Endodermal cell (in vitro differentiated cells): ENCODE measurements at regions not wholly inside any gene's neighbourhood (a gene's known extent, or its start where the extent isn't known, plus 50 kb on each side); places are given as distances from the start of the nearest gene placed in this dataset.
A peak's percentile ranks its signal among the peaks of the same experiment; 100 is the strongest.

Experiments used
- DNase-seq: peaks from one replicate; pipeline ENCODE4 v3.0.0-alpha.2; 2017
- H3K27ac ChIP-seq: 2 replicates; pipeline ENCODE4 v1.5.1; 2013; ENCODE audit warnings: mild to moderate bottlenecking, low read depth, low read length, moderate library complexity
- H3K27me3 ChIP-seq: 2 replicates; pipeline ENCODE4 v1.6.1; 2013; ENCODE audit warnings: mild to moderate bottlenecking, low read length, moderate library complexity; ENCODE audit not compliant: insufficient read depth, control insufficient read depth, poor library complexity, severe bottlenecking
- H3K36me3 ChIP-seq: 2 replicates; pipeline ENCODE4 v1.7.0; 2013; ENCODE audit warnings: mild to moderate bottlenecking, low read length, moderate library complexity; ENCODE audit not compliant: control insufficient read depth, insufficient read depth
- H3K4me1 ChIP-seq: one replicate; pipeline ENCODE4 v1.7.0; 2013; ENCODE audit warnings: low read length; ENCODE audit not compliant: control insufficient read depth, insufficient read depth
- H3K4me3 ChIP-seq: 2 replicates; pipeline ENCODE4 v1.5.1; 2013; ENCODE audit warnings: mild to moderate bottlenecking, low read length, moderate library complexity
- H3K9ac ChIP-seq: 2 replicates; pipeline ENCODE4 v1.6.1; 2013; ENCODE audit warnings: mild to moderate bottlenecking, low read length, moderate library complexity; ENCODE audit not compliant: poor library complexity, severe bottlenecking; ENCODE audit errors: extremely low read depth
- H3K9me3 ChIP-seq: 2 replicates; pipeline ENCODE4 v1.6.1; 2013; ENCODE audit warnings: mild to moderate bottlenecking, low read length, moderate library complexity; ENCODE audit not compliant: control insufficient read depth
- H3K27ac Mint-ChIP-seq: 2 replicates; pipeline ENCODE4 v1.8.0; 2020; ENCODE audit warnings: mixed read lengths
- H3K27me3 Mint-ChIP-seq: 2 replicates; pipeline ENCODE4 v1.8.0; 2021; ENCODE audit warnings: mild to moderate bottlenecking, mixed read lengths; ENCODE audit not compliant: insufficient read depth
- H3K36me3 Mint-ChIP-seq: 2 replicates; pipeline ENCODE4 v1.8.0; 2020; ENCODE audit warnings: low read depth, mixed read lengths
- H3K4me1 Mint-ChIP-seq: 2 replicates; pipeline ENCODE4 v1.8.0; 2020; ENCODE audit warnings: mixed read lengths
- H3K4me3 Mint-ChIP-seq: 2 replicates; pipeline ENCODE4 v1.8.0; 2020; ENCODE audit warnings: mild to moderate bottlenecking, moderate library complexity, mixed read lengths
- H3K9me3 Mint-ChIP-seq: 2 replicates; pipeline ENCODE4 v1.8.0; 2020; ENCODE audit warnings: mild to moderate bottlenecking, mixed read lengths
- WGBS, 2 experiments: methylation state at CpG; one replicate each; pipeline versions ENCODE4 v1.1.5 to v1.1.7; 2013; ENCODE audit warnings: missing lambda C conversion rate in 2 of 2, mixed read lengths in 1 of 2; ENCODE audit not compliant: insufficient coverage in 1 of 2, insufficient read length in 1 of 2; 5-methylcytosine and 5-hydroxymethylcytosine counted together
- TF ChIP-seq, protein P1 (sequence below): fragments of 200-600 bp; sonication (generic); conservative IDR thresholded peaks from 2 replicates; pipeline ENCODE4 v1.5.0; 2021; ENCODE audit warnings: antibody characterized with exemption, mild to moderate bottlenecking

GRCh38 chr9:108217431-108218349, 638.1 kb downstream of the ACTL7B start:
- H3K36me3 ChIP-seq, result no peaks in the 10 kb centered on the region
- H3K27me3 ChIP-seq, result no peaks in the 10 kb centered on the region
- Mint-ChIP-seq H3K27me3 (no peaks in the 10 kb centered on the region), H3K9me3 (no peaks in the 10 kb centered on the region), H3K4me3 (no peak overlapping the region), H3K36me3 (no peaks in the 10 kb centered on the region), H3K27ac (no peak overlapping the region), H3K4me1 (no peaks in the 10 kb centered on the region)
- 84 to 89% methylated on average over 7 to 12 of the region's 12 CpGs for WGBS, 2 experiments
- TF ChIP-seq, protein P1, sequence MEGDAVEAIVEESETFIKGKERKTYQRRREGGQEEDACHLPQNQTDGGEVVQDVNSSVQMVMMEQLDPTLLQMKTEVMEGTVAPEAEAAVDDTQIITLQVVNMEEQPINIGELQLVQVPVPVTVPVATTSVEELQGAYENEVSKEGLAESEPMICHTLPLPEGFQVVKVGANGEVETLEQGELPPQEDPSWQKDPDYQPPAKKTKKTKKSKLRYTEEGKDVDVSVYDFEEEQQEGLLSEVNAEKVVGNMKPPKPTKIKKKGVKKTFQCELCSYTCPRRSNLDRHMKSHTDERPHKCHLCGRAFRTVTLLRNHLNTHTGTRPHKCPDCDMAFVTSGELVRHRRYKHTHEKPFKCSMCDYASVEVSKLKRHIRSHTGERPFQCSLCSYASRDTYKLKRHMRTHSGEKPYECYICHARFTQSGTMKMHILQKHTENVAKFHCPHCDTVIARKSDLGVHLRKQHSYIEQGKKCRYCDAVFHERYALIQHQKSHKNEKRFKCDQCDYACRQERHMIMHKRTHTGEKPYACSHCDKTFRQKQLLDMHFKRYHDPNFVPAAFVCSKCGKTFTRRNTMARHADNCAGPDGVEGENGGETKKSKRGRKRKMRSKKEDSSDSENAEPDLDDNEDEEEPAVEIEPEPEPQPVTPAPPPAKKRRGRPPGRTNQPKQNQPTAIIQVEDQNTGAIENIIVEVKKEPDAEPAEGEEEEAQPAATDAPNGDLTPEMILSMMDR, result no peak
- H3K4me3 ChIP-seq, result no peak overlapping the region
- no peaks in the 10 kb centered on the region for H3K9me3 ChIP-seq
- DNase-seq, result no peak
- no peak overlapping the region for H3K9ac ChIP-seq
- H3K27ac ChIP-seq, result peak overlapping the region; percentile 44
- H3K4me1 ChIP-seq, result no peaks in the 10 kb centered on the region

DNA sequence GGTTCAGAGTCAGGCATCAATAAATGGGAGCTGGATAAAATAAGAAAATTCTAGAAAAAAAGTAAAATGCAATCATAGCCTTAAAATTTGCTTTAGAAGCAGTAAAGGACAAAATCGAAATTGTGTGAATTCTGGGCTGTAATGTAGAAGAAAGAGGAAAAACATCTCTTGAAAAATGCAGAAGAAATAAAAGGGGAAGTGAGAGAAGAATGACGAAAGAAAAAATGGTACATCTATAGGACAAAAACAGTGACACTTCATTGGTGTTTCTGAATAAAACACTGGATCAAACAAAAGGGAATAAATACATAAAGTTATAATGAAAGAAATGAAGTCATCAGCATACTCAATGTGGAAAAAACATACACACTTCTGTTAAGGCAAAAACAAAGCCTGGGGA, 642.3 kb downstream of the ACTL7B start:
- no peaks in the 10 kb centered on the region for H3K9me3 ChIP-seq
- no peaks in the 10 kb centered on the region for H3K4me1 ChIP-seq
- Mint-ChIP-seq H3K9me3 (no peaks in the 10 kb centered on the region), H3K4me1 (no peaks in the 10 kb centered on the region), H3K36me3 (no peaks in the 10 kb centered on the region), H3K27me3 (no peaks in the 10 kb centered on the region), H3K4me3 (no peak overlapping the region), H3K27ac (no peak overlapping the region)
- TF ChIP-seq, protein P1, result no peak
- no peak overlapping the region for H3K4me3 ChIP-seq
- WGBS, 2 experiments, result 87 to 88% methylated on average over 2 of the region's 2 CpGs
- no peak overlapping the region for H3K9ac ChIP-seq
- H3K27me3 ChIP-seq, result no peaks in the 10 kb centered on the region
- no peak for DNase-seq
- H3K27ac ChIP-seq, result no peak overlapping the region
- H3K36me3 ChIP-seq, result no peaks in the 10 kb centered on the region

GRCh38 chr9:108212184-108212583, 643.6 kb downstream of the ACTL7B start:
- Histone ChIP-seq H3K4me1 (no peaks in the 10 kb centered on the region), H3K36me3 (no peaks in the 10 kb centered on the region), H3K9me3 (no peaks in the 10 kb centered on the region), H3K27ac (no peak overlapping the region), H3K4me3 (no peak overlapping the region), H3K9ac (no peak overlapping the region), H3K27me3 (no peaks in the 10 kb centered on the region)
- Mint-ChIP-seq H3K27me3 (no peaks in the 10 kb centered on the region), H3K27ac (no peak overlapping the region), H3K4me3 (no peak overlapping the region), H3K9me3 (no peaks in the 10 kb centered on the region), H3K4me1 (no peaks in the 10 kb centered on the region), H3K36me3 (no peaks in the 10 kb centered on the region)
- no peak for DNase-seq
- TF ChIP-seq, protein P1, result no peak
- 94 to 100% methylated on average over 3 to 4 of the region's 4 CpGs for WGBS, 2 experiments
